GM23248 (cell line): ENCODE measurements at regions not wholly inside any gene's neighbourhood (a gene's known extent, or its start where the extent isn't known, plus 50 kb on each side); places are given as distances from the start of the nearest gene placed in this dataset.

Experiments used
- EZH2 ChIP-seq: fragments of 200-600 bp; sonication (generic); IDR thresholded peaks from 2 replicates; pipeline ENCODE4 v1.6.1; 2018; ENCODE audit warnings: antibody characterized with exemption, mild to moderate bottlenecking; ENCODE audit not compliant: insufficient read depth, poor library complexity, severe bottlenecking
- EZH2phosphoT487 ChIP-seq: fragments of 200-600 bp; sonication (generic); IDR thresholded peaks from 2 replicates; pipeline ENCODE4 v1.6.1; 2018; ENCODE audit warnings: antibody characterized with exemption, moderate library complexity, mild to moderate bottlenecking, low read depth; ENCODE audit not compliant: insufficient read depth

DNA sequence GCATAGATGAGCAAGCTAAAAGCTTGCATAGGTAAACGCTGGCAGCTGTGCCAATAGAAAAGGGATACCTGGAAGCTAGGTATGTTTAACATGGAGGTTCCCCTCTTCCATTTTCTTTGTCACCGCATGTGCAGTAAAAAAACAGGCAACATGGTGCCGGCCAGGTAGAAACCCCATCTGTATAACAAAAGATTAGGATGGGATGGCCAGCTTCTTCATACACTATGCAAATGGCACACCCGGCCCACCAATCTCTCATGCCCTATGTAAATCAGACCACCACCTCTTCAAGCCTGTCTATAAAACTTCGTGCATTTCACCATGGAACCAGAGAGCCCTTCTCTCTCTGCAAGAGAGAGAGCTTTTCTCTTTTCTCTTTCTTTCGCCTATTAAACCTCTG lies 224.3 kb upstream of the P2RY1 start:
- TF ChIP-seq EZH2phosphoT487 (no peak), EZH2 (no peak)
